Smooth muscle cell (in vitro differentiated cells): ENCODE measurements at regions not wholly inside any gene's neighbourhood (a gene's known extent, or its start where the extent isn't known, plus 50 kb on each side); places are given as distances from the start of the nearest gene placed in this dataset.

Experiments
- DNase-seq: peaks from one replicate; lab custom pipeline; 2025; ENCODE audit not compliant: unreplicated experiment; lab: John Stamatoyannopoulos, UW
- H2AFZ ChIP-seq: fragments of 200-600 bp; sonication (generic); 2 replicates; pipeline ENCODE4 v1.6.0; 2016; ENCODE audit warnings: antibody characterized with exemption, low read depth, mild to moderate bottlenecking
- H3F3A ChIP-seq: fragments of 200-600 bp; sonication (generic); 2 replicates; pipeline ENCODE4 v1.6.0; 2017; ENCODE audit warnings: antibody characterized with exemption, low read depth
- H3K27ac ChIP-seq: fragments of 200-600 bp; sonication (generic); 2 replicates; pipeline ENCODE4 v1.5.1; 2016; ENCODE audit warnings: low read depth, mild to moderate bottlenecking
- H3K27me3 ChIP-seq: fragments of 200-600 bp; sonication (generic); 2 replicates; pipeline ENCODE4 v1.6.1; 2016; ENCODE audit warnings: low read depth, mild to moderate bottlenecking
- H3K36me3 ChIP-seq: fragments of 200-600 bp; sonication (generic); 2 replicates; pipeline ENCODE4 v1.5.1; 2016; ENCODE audit warnings: low read depth
- H3K4me1 ChIP-seq: fragments of 200-600 bp; sonication (generic); 2 replicates; pipeline ENCODE4 v1.5.1; 2016; ENCODE audit warnings: low read depth
- H3K4me2 ChIP-seq: fragments of 200-600 bp; sonication (generic); 2 replicates; pipeline ENCODE4 v1.6.0; 2016; ENCODE audit warnings: mild to moderate bottlenecking
- H3K4me3 ChIP-seq: fragments of 200-600 bp; sonication (generic); 2 replicates; pipeline ENCODE4 v1.5.1; 2016; ENCODE audit warnings: mild to moderate bottlenecking
- H3K79me2 ChIP-seq: fragments of 200-600 bp; sonication (generic); 2 replicates; pipeline ENCODE4 v1.6.0; 2016; ENCODE audit warnings: low read depth, mild to moderate bottlenecking
- H3K9ac ChIP-seq: fragments of 200-600 bp; sonication (generic); 2 replicates; pipeline ENCODE4 v1.6.0; 2016; ENCODE audit warnings: low read depth
- H3K9me3 ChIP-seq: fragments of 200-600 bp; sonication (generic); replicated peaks from 2 replicates; pipeline ENCODE4 v1.5.1; 2016; ENCODE audit warnings: low read depth
- H4K20me1 ChIP-seq: fragments of 200-600 bp; sonication (generic); 2 replicates; pipeline ENCODE4 v1.6.0; 2016; ENCODE audit warnings: low read depth
- WGBS: methylation state at CpG from one replicate; pipeline ENCODE4 v1.1.7; 2016; ENCODE audit warnings: low lambda C conversion rate; 5-methylcytosine and 5-hydroxymethylcytosine counted together
- TF ChIP-seq, protein P1 (sequence below): fragments of 200-600 bp; sonication (generic); IDR thresholded peaks from 2 replicates; pipeline ENCODE4 v1.5.1; 2017; ENCODE audit warnings: borderline replicate concordance, mild to moderate bottlenecking, antibody characterized with exemption; ENCODE audit not compliant: insufficient read depth, poor library complexity, severe bottlenecking

DNA sequence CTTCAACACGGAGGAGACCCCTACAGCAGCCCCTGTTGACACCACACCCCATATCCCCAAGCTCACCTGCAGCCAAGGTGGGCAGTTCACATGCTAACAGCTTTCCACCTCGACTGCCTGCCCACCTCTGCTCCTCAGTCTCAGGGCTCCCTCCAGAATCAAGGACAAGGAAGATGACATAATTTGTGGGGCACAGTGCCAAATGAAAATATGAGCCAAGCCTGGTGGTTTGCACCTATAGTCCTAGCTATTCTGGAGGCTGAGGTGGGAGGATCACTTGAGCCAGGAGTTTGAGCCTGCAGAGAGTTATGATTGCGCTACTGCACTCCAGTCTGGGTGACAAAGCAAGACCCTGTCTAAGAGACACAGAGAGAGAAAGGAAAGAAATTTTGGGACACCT, 516.3 kb downstream of the BCOR start:
- H2AFZ ChIP-seq, result no peak overlapping the region
- no peaks in the 10 kb centered on the region for H3K9me3 ChIP-seq

DNA sequence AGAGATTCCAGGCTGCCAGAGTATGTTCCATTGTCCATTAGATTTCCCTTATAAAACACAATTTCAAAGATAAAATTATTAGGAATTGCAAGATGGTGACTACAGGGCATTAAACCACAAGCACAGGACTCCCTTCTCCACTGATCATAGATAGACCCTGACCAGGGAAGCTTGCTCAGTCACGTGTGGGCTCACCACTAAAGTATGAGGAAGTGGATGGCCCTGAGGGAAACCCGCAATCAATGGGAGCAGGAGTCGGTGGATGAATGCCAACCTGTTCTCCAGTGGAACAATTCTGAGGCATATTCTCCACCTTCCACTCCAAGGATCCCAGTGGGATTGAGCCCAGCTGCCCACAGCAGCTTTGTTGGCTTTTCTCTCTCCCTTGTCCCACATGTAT, 515.7 kb downstream of the BCOR start:
- Histone ChIP-seq H3F3A (no peaks in the 10 kb centered on the region), H3K36me3 (no peaks in the 10 kb centered on the region), H3K9me3 (no peaks in the 10 kb centered on the region), H3K4me2 (no peak overlapping the region), H3K27ac (no peak overlapping the region), H3K79me2 (no peaks in the 10 kb centered on the region), H3K27me3 (no peaks in the 10 kb centered on the region), H3K9ac (no peak overlapping the region), H4K20me1 (no peaks in the 10 kb centered on the region), H3K4me3 (no peak overlapping the region), H2AFZ (no peak overlapping the region), H3K4me1 (no peaks in the 10 kb centered on the region)
- no peak for DNase-seq
- TF ChIP-seq, protein P1, sequence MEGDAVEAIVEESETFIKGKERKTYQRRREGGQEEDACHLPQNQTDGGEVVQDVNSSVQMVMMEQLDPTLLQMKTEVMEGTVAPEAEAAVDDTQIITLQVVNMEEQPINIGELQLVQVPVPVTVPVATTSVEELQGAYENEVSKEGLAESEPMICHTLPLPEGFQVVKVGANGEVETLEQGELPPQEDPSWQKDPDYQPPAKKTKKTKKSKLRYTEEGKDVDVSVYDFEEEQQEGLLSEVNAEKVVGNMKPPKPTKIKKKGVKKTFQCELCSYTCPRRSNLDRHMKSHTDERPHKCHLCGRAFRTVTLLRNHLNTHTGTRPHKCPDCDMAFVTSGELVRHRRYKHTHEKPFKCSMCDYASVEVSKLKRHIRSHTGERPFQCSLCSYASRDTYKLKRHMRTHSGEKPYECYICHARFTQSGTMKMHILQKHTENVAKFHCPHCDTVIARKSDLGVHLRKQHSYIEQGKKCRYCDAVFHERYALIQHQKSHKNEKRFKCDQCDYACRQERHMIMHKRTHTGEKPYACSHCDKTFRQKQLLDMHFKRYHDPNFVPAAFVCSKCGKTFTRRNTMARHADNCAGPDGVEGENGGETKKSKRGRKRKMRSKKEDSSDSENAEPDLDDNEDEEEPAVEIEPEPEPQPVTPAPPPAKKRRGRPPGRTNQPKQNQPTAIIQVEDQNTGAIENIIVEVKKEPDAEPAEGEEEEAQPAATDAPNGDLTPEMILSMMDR, result no peak
- WGBS, result 61% methylated on average over 3 of the region's 3 CpGs

More for the DNA sequence above, 516.3 kb downstream of the BCOR start:
- H3F3A ChIP-seq, result no peaks in the 10 kb centered on the region
- H4K20me1 ChIP-seq, result no peaks in the 10 kb centered on the region
- TF ChIP-seq, protein P1, result no peak
- no peak overlapping the region for H3K4me3 ChIP-seq
- no peaks in the 10 kb centered on the region for H3K79me2 ChIP-seq
- no peak overlapping the region for H3K27ac ChIP-seq
- no peak overlapping the region for H3K9ac ChIP-seq
- no peak for DNase-seq
- no peak overlapping the region for H3K4me2 ChIP-seq
- no peaks in the 10 kb centered on the region for H3K27me3 ChIP-seq
- WGBS, result 71% methylated on average over 3 of the region's 3 CpGs
- H3K36me3 ChIP-seq, result no peaks in the 10 kb centered on the region
- H3K4me1 ChIP-seq, result no peaks in the 10 kb centered on the region

DNA sequence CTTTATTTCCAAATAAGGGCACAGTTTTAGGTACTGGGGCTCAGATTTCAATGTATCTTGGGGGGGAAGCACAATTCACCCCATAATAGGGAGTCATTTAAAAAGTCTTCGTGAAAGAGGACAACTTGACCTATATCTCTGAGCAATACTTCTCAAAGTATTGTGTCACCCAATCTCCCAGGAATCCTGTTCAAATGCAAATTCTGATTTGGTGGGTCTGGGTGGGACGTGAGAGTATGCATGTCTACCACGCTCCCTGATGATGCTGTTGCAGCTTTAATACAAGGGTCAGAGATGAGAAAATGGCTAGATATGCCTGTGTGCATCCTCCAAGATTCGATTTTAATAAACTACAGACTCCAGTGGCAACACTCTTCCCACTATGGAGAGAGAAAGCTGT, 514.8 kb downstream of the BCOR start:
- TF ChIP-seq, protein P1, result no peak
- 83% methylated on average over 4 of the region's 4 CpGs for WGBS
- no peak for DNase-seq

DNA sequence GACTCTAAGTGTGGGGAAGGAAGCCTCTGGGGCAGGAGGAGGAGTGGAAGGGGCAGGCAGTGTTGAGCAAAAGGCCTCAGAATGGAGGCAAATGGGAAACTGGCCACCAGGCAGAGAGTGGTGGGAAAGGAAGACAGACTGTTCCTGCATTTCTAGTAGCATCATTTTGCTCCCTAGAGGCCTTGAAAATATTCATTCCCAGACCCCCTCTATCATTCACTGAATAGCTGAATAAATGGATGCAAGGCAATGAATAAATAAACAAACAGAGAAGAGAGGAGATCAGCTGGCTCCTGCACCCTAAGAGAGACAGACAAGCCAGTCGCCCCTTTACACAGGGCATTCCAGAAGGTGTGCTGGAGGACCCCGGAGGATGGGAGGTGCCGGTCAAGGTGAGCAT, 511.9 kb downstream of the BCOR start:
- 96% methylated on average over 3 of the region's 3 CpGs for WGBS
- H2AFZ ChIP-seq, result no peak overlapping the region

More for the DNA sequence above, 514.8 kb downstream of the BCOR start:
- H3K27me3 ChIP-seq, result no peaks in the 10 kb centered on the region
- H3K9ac ChIP-seq, result no peak overlapping the region
- no peaks in the 10 kb centered on the region for H3F3A ChIP-seq
- H3K4me1 ChIP-seq, result no peaks in the 10 kb centered on the region
- no peak overlapping the region for H2AFZ ChIP-seq
- H3K4me2 ChIP-seq, result no peak overlapping the region
- no peak overlapping the region for H3K4me3 ChIP-seq
- no peaks in the 10 kb centered on the region for H4K20me1 ChIP-seq
- no peaks in the 10 kb centered on the region for H3K9me3 ChIP-seq
- no peaks in the 10 kb centered on the region for H3K79me2 ChIP-seq
- H3K36me3 ChIP-seq, result no peaks in the 10 kb centered on the region
- H3K27ac ChIP-seq, result no peak overlapping the region

More for the DNA sequence above, 511.9 kb downstream of the BCOR start:
- Histone ChIP-seq H3K9ac (no peak overlapping the region), H3K27ac (no peak overlapping the region), H3K4me2 (no peak overlapping the region), H4K20me1 (no peaks in the 10 kb centered on the region), H3K4me3 (no peak overlapping the region), H3K79me2 (no peaks in the 10 kb centered on the region), H3K27me3 (no peaks in the 10 kb centered on the region), H3F3A (no peaks in the 10 kb centered on the region), H3K9me3 (no peaks in the 10 kb centered on the region), H3K36me3 (no peaks in the 10 kb centered on the region), H3K4me1 (no peaks in the 10 kb centered on the region)
- TF ChIP-seq, protein P1, result no peak
- DNase-seq, result no peak
